GM21381 (cell line): ENCODE measurements at regions not wholly inside any gene's neighbourhood (a gene's known extent, or its start where the extent isn't known, plus 50 kb on each side); places are given as distances from the start of the nearest gene placed in this dataset.

Experiments used
- ATAC-seq: cut with Tn5 transposase; IDR thresholded peaks from one replicate; pipeline ENCODE4 v1.9.1; 2021; ENCODE audit warnings: mild to moderate bottlenecking, moderate library complexity; ENCODE audit not compliant: unreplicated experiment

DNA sequence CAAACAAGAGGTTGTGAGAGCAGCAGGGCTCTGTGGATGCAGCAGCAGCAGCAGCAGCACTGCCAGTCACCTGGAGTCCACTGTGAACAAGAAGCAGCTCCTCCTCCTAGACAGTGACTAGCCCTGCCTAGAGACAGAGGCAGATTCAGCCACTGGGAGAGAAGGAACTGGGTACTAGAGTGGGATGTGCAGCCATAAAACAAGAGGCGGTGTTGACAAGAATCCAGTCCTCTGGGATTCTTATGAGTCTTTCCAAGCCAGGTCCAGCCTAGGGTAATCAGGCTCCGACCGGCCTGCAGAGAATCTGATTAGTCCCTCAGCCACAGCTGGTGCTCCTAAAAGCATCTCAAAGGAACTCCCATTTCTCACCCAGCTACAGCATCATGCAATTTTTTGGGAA, 83.9 kb upstream of the USP47 start:
- no peak for ATAC-seq

DNA sequence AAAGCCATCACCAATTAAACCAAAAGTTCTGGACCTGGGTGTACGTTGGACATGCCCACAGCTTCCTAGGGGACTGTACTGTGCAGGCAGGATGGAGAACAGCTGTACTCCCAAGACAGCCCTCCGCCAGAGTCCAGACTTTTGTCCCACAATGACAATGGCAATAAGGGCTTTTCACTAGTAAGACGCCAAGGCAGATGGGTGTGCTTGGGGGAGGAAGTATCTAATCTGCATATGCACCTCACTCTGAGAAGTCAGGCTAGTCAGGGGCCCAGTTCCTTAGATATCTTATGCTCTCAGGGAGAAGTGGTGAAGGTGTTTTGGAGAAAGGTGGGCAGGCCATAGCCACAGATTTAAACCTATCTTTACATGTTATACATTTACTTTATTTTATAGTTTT, 85.1 kb upstream of the USP47 start:
- ATAC-seq, result no peak

DNA sequence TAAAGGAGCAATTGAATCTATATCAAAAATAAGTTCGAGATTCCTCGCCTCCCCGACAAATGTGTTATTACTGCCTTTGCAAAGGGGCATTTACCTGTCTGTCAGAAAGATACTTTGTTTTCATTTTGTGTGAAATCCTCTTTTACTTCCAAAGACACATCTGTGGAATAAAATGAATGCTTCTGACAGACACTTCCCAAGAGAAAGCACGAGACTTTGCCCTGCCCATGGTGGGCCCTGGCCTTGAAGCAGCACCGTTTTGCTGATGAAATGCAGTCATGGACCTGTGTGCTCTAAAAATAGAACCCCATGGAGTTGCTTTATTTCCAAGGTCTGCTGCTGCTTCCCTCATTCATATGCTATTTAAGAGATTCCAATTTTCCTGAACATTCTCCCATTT, 85.9 kb upstream of the USP47 start:
- ATAC-seq, result no peak

DNA sequence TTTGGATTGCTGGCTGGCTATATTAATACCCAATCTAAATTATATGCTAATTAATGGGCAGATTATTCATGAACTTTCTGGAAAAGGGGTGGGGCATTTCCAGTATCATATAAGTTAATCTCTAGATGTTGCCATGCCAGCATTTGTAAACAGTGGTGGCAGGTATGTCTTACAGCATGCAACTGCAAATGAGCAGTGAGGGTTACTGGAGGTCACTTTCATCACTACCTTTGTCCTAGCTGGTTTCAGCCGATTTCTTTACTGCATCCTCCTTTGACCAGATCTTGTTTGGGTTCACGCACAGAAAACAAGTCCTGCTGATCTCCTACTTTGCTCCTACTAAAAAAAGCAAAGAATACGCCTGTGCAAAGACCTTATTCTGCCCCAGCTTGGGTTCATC, 89.1 kb upstream of the USP47 start:
- ATAC-seq, result no peak

DNA sequence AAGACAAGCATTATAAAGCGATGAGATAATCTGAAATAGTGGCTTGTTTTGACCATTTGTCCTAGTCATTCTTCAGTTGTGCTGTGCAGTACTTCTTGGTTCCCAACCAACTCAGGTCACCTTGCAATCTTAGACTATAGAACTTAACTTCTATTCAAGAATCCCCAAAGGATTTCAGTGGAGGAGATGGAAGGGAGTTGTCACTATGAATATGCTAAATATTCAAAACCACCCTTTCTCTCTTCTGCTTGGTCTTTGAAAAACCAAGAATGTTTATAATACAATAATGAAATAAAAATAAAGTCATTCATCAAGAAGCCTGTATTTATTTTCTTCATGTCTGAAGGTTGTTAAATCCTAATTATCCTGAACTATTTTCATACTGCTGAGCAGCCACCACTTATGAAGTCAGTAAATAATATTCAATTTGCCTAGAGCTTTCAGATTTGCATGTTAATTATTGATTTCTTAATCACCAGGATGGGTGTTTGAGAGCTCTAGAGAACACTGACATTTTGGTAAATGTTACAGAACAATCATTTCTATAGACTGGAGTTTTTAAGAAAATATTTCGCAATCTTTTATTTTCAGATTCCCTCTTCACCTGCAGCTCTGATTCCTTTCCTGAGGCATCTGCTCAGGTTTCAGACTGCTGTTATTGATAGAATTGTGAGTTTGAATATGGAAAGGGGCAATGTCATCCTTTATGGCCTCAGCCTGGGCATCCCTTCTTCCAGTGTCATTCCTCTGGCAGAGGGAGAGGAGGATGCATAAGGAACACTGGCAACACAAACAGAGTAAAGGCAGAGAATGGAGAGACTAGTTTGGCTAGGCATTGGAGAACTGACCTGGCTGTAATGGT, 91.5 kb upstream of the USP47 start:
- no peak for ATAC-seq

DNA sequence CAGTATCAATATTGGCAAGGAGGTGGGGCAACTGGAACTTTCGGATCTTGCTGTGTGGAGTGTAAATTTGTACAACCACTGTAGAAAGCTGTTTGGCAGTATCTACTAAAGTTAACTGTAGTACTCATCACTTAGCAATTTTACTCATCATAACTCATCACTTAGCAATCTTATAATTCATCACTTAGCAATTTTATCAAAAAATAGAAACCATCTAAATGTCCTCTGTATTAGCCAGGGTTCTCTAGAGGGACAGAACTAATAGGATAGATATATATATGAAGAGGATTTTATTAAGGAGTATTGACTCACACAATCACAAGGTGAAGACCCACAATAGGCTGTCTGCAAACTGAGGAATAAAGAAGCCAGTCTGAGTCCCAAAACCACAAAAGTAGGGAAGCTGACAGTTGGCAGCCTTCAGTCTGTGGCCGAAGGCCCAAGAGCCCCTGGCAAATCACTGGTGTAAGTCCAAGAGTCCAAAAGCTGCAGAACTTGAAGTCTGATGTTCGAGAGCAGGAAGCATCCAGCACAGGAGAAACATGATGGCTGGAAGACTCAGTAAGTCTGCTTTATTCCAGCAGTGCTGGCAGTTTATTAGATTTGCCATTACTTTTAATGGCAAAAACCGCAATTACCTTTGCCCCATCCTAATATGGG, 92.9 kb upstream of the USP47 start:
- no peak for ATAC-seq

DNA sequence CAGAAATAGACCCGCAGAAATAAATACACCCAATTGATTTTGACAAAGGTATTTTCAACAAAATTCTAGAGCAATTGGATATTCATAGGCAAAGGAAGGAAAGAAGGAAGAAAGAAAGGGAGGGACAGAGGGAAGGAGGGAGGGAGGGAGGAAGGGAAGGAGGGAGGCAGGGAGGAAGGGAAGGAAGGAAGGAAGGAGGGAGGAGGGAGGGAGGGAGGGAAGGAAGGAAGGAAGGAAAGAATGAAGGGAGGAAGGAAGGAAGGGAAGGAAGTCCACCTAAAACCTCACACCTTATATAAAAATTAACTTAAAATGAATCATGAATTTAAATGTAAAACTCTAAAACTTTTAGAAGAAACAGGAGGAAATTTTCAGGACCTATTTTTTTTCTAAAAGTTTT, 94.2 kb upstream of the USP47 start:
- ATAC-seq, result no peak

DNA sequence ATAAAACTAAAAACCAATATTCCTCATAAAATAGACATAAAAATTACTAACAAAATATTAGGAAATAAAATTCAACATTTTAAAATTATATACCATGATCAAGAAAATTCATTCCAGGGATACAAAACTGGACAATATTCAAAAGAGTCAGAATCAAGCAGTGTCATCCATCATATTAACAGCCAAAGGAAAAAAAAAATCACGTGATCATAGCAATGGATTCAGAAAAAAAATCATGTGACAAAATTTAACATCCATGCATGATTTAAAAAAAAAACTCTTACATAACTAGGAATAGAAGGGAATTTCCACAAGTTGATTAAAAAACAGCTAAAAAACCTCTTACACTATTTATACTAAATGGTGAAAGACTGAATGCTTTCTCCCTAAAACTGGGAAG, 95.3 kb upstream of the USP47 start:
- no peak for ATAC-seq

DNA sequence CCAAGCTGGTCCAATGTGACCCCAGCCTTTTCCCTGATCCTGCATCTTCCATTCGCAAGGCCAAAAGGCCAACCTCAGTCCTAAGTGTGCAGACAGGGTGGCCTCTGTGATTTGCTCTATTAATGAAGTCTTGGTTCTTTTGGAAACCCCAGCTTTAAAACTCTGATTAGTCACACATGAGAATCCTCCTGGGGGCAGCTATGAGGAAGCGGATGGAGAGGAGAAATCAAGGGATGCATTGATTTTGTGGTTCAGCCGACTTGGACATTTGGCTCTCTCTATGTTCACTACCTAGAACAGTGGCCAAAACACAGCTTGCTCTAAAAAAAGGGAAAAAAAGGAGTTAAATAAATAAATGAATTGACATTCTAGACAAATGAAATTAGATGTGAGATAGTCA, 98.6 kb upstream of the USP47 start:
- no peak for ATAC-seq

DNA sequence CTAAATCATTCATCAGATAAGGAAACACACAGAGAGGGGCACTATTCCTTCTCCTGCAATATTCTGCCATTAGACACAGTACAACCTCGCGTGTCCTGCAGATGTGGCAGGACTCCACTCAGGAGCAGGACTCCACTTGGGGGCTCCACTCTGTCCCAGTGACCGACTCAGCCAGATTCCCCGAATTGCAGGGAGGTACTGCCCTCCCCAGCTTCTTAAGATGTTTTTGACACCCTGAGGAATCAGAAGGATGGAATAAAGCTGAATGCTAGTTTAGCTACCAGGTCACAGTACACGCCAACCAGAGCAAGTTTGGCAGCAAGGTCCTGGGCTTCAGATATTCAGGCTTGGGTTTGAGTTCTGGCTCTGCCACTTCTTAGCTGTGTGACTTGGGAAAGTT, 99.3 kb upstream of the USP47 start:
- ATAC-seq, result no peak

DNA sequence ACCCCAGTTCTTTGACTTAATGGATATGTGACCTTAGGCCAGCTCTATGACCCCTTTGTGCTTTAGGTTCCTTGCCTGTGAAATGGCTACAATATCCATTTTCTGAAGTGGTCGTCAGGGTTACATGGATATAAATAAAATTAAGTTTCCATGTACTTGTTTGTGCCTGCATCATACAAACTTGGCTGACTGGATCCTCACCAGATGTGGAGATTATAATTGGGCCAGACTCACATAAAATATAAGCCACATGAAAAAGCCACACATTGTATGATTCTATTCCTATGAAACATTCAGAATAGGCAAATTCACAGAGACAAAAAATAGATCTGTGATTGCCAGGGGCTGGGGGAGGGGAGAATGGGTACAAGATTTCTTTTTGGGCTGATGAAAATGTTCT, 100.9 kb upstream of the USP47 start:
- ATAC-seq, result no peak

DNA sequence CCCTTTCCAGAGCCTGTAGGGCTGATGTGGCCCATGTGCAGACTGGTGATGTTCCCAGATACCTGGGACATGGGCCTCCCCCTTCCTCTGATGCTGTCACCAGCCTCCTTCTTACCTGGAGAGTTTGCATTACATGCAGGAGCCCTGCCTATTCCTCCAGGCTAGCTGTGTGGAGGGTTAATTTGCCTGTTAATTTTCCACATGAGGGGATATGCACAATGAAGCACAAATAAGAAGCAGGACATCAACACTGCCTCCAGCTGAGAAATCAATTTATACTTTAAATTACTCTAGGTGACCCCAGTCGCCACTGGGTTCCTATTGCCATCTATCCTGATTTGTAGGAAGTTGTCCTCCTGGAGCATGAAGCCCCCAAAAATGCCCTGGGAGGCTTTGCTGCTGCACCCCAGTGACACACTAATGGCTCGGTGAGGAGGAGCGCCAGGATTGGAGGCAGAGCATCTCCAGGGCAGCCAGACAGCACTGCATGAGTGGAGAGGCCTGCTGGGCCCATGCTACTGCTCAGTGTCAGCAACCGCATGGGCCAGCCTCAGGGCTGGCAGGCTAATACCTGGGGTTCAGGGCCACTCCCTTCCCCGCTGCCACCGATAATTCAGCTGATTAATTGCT, 101.6 kb upstream of the USP47 start:
- ATAC-seq, result no peak

DNA sequence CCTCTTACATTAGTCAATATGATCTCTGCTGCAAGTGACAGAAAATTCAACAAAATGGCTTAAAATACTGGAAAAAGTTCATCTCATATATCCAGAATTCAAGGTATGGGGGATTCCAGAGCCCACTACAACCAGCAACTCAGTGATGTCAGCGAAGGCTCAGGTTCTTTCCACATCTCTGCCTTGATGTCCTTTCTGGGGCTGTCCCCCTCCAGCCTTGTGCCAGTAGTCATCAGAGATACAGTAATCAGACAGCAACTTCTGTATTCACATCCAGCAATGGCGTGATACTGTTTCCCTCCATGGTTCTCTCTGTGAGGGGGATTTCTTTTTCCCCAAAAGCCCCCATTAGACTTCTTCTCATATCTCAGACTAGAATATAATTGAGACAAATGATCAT, 103.4 kb upstream of the USP47 start:
- no peak for ATAC-seq

DNA sequence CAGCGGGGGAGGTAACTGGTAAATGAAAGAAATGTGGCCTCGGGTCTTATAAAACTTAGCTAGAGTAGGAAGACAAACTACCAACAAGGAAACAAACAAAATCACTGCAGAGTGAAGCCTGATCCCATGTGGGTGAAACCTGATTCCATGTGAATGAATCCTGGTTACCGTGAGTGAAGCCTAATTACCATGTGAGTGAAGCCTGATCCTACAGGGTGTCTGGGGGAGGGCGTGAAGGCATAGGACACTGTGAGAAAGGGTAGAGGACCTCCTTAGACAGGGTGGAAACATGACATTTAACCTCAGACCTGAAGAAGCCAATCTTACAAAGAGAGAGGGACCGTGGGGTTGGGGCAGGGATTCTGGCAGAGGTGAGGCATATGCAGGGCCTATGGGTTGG, 106.2 kb upstream of the USP47 start:
- ATAC-seq, result no peak

DNA sequence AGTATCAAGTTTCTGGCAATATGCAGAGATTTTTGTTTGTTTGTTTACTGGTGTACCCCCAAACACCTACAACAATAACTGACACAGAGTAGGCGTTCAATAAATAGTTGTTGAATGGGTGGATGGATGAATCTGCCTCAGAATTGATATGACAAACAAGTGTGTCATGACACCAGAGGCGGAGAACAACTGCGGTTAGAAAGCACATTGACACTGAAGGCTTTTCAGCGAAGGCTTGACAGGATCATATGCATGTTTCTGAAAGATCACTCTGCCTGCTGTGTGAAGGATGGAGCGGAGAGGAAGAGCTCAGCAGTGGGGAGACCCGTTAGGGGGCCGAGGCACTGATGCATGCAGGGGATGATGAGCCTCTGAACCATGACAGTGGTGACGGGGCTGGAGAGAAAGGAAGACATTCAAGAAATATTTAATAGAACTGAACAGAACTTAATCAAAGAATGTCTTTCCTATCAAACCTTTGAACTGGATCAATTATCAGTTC, 108.5 kb upstream of the USP47 start:
- ATAC-seq, result no peak

DNA sequence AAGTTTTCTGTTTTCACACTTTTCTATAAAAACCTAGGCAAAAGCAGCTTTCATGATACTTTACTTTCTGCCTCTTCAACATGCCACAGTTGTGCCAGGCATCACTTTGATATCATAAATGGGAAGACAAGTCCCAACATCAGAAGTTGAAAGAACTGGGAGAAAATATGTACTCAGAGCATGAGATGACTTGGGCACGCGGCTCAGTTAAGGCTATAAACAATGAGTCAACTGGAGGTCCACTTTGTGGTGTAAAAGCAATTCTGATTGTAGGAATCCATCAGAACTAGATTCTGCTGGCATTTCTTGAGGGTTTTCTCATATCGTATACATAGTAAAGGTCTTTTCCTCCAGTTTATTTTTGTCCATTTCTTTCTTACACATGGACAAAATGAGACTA, 109.7 kb upstream of the USP47 start:
- no peak for ATAC-seq

DNA sequence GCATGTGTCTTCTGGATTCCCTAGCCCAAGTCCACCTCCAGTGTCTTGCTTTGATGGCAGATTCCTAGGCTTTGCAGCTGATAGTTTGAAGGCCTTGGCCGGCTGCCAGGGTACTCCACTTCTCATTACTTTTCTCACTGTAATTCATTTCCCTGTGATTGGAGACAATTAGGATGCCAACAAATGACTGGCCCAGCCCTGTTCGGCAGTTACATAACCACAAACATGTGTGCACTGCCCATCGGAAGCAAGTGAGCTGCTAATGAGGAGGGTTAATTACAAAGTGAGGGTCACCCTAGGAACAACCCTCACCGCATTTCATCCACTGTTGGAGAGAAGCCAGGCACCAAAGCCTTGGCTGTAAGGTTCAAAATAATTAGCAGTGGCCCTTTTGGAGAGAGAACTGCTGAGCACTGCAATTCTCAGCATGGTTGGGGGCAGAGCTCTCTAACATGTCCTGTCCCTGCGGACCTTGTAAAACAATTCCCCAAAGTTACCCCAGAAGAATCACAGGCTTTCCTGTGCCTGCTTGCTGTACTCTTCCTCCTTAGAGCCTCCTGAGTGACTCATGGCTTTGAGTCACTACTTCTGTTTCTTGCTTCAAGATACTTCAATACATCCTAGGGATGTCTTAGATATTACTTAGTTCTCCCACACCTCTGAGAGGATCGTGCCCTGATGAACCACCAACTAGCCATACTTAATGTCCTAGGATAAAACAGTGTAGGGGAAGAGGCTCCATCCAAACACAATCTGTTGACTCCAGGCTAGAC, 109.7 kb upstream of the GALNT18 start:
- no peak for ATAC-seq

DNA sequence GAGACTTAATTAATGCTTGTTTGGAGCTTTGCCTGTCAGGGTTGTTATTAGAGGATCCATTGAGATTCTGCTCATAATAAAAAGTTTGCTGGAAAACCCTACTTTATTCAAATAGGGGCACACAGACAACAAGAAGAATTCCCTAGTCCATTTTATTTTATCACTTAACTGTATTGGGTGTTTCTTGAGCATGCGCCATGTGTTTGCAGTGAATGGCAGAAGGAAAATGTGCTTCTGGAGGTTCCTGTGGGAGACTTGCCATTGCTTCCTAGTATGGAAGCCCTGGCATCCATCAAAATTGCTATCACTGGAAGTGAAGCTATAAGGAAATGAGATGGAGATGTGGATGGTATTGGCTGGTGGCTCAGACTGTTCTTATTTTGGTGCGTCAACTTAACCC, 106.6 kb upstream of the GALNT18 start:
- ATAC-seq, result no peak

DNA sequence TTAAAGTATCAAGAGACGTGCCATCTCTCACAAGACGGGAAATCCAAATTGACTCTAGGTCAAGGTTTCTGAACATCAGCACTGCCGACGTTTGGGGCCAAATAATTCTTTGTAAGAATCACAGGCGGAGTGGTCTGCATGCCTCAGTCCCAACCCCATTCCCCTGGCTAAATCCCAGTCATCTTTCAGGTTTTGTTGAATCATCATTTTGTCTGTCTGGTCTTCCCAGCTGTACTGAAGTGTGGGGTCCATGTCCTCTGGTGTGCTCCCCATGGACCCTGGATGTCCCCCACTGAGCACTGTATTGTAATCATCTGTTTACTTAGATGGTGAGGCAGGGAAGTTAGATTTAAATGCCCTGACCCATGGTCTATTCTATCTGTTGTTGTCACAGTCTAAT, 103.6 kb upstream of the GALNT18 start:
- ATAC-seq, result no peak

DNA sequence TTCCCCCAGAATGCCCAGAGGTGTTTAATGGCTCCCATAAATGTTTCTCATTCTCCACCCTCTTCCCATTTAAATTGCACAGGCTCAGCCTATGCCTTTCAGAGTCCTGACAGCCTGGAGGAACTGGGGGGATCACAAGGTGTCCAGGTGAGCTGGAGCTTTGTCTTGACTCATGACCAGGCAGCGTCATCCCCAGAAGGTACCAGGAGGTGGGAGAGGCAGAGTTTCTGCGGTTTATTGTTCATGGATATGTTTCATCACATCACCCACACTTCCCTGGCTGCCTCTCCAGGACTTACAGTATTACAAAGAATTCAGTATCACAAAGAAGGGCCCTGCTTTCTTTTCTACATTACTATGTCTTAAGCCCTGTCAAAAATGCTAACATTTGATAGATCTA, 103.2 kb upstream of the GALNT18 start:
- ATAC-seq, result no peak

DNA sequence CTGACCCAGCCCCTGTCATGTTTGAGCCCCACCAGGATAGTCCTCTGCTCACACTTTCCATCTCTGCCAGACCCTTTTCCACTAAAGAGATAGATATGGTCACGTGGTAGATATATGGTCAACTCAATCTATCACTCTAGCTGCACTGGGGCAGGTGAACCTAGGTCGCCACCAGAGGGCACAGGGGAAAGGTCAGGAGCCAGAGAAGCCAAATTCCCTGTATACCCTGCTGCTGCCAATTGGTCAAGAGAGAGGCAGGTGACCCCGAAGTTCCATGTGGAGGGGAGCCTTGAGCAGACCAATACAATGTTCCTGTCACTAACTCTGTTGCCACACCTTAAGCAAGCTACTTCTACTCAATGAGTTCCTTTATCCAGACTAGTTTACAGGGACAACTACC, 101.1 kb upstream of the GALNT18 start:
- ATAC-seq, result no peak
